GM23338 (cell line): ENCODE measurements at regions not wholly inside any gene's neighbourhood (a gene's known extent, or its start where the extent isn't known, plus 50 kb on each side); places are given as distances from the start of the nearest gene placed in this dataset.

Experiments
- ATAC-seq: fragments of 200-7000 bp; cut with Tn5 transposase; 3 replicates; pipeline ENCODE4 v1.9.1; 2020
- DNase-seq: peaks from one replicate; pipeline ENCODE4 v3.0.0-alpha.2; 2015; ENCODE audit warnings: low spot score
- H2AFZ ChIP-seq: fragments of 200-600 bp; sonication (generic); 2 replicates; pipeline ENCODE4 v1.8.0; 2016; ENCODE audit warnings: antibody characterized with exemption, mild to moderate bottlenecking, moderate library complexity
- H3F3A ChIP-seq: fragments of 200-600 bp; sonication (generic); replicated peaks from 2 replicates; pipeline ENCODE4 v1.8.0; 2017; ENCODE audit warnings: antibody characterized with exemption, mixed run types, low read depth
- H3K27ac ChIP-seq: fragments of 200-600 bp; sonication (generic); 2 replicates; pipeline ENCODE4 v1.6.1; 2016; ENCODE audit warnings: low read depth
- H3K27me3 ChIP-seq: fragments of 200-600 bp; sonication (generic); 2 replicates; pipeline ENCODE4 v1.8.0; 2016; ENCODE audit warnings: mild to moderate bottlenecking, mixed run types, moderate library complexity; ENCODE audit not compliant: insufficient read depth
- H3K36me3 ChIP-seq: fragments of 200-600 bp; sonication (generic); 2 replicates; pipeline ENCODE4 v1.8.0; 2016; ENCODE audit warnings: mild to moderate bottlenecking; ENCODE audit not compliant: insufficient read depth
- H3K4me1 ChIP-seq: fragments of 200-600 bp; sonication (generic); 2 replicates; pipeline ENCODE4 v1.8.0; 2016; ENCODE audit warnings: mild to moderate bottlenecking, moderate library complexity; ENCODE audit not compliant: insufficient read depth
- H3K4me2 ChIP-seq: fragments of 200-600 bp; sonication (generic); 2 replicates; pipeline ENCODE4 v1.7.1; 2017; ENCODE audit warnings: mixed run types
- H3K4me3 ChIP-seq: fragments of 200-600 bp; sonication (generic); 2 replicates; pipeline ENCODE4 v1.6.1; 2016; ENCODE audit warnings: mixed run types
- H3K79me2 ChIP-seq: fragments of 200-600 bp; sonication (generic); replicated peaks from 2 replicates; pipeline ENCODE4 v1.8.0; 2017; ENCODE audit warnings: mild to moderate bottlenecking; ENCODE audit not compliant: insufficient read depth
- H3K9me2 ChIP-seq: fragments of 200-600 bp; sonication (generic); 2 replicates; pipeline ENCODE4 v1.8.0; 2017; ENCODE audit not compliant: insufficient read depth
- H4K20me1 ChIP-seq: fragments of 200-600 bp; sonication (generic); replicated peaks from 2 replicates; pipeline ENCODE4 v1.8.0; 2017; ENCODE audit warnings: mild to moderate bottlenecking; ENCODE audit not compliant: insufficient read depth
- H3K27ac Mint-ChIP-seq: 2 replicates; pipeline ENCODE4 v1.8.0; 2020; ENCODE audit warnings: inconsistent platforms, mild to moderate bottlenecking, moderate library complexity, mixed read lengths
- H3K27me3 Mint-ChIP-seq: 3 replicates; pipeline ENCODE4 v1.8.0; 2022; ENCODE audit warnings: low read depth, mild to moderate bottlenecking, moderate library complexity, mixed read lengths, inconsistent platforms; ENCODE audit not compliant: insufficient read depth, poor library complexity
- H3K36me3 Mint-ChIP-seq: 3 replicates; pipeline ENCODE4 v1.8.0; 2021; ENCODE audit warnings: low read depth, mild to moderate bottlenecking, inconsistent platforms, moderate library complexity, mixed read lengths
- H3K4me1 Mint-ChIP-seq: 3 replicates; pipeline ENCODE4 v1.8.0; 2020; ENCODE audit warnings: mild to moderate bottlenecking, inconsistent platforms, mixed read lengths
- H3K4me3 Mint-ChIP-seq: 3 replicates; pipeline ENCODE4 v1.8.0; 2021; ENCODE audit warnings: moderate library complexity, mild to moderate bottlenecking, inconsistent platforms, mixed read lengths
- H3K9me3 Mint-ChIP-seq: 3 replicates; pipeline ENCODE4 v1.8.0; 2020; ENCODE audit warnings: moderate library complexity, mild to moderate bottlenecking, inconsistent platforms, mixed read lengths
- CREB1 ChIP-seq: fragments of 250-450 bp; sonication (Bioruptor Pico); IDR thresholded peaks from 2 replicates; pipeline ENCODE4 v1.5.0; 2020; ENCODE audit warnings: low read depth, mild to moderate bottlenecking, moderate library complexity
- CTCF ChIP-seq, 2 experiments: fragments of 200-600 bp in 1 of 2; sonication (generic) in 1 of 2; conservative IDR thresholded peaks; 2 replicates each; pipeline versions ENCODE4 v1.5.1 to v1.6.1; 2016 to 2017; ENCODE audit warnings: antibody characterized with exemption in 2 of 2, low read depth in 2 of 2, mild to moderate bottlenecking in 2 of 2, moderate library complexity in 1 of 2
- EZH2 ChIP-seq: fragments of 200-600 bp; sonication (generic); IDR thresholded peaks from one replicate; pipeline ENCODE4 v1.8.0; 2017; ENCODE audit warnings: antibody characterized with exemption, mild to moderate bottlenecking, low read depth; ENCODE audit not compliant: unreplicated experiment
- TF ChIP-seq, protein P1 (sequence below): fragments of 250-450 bp; sonication (Bioruptor Pico); IDR thresholded peaks from 2 replicates; pipeline ENCODE4 v1.5.0; 2020; ENCODE audit warnings: mild to moderate bottlenecking, moderate library complexity

DNA sequence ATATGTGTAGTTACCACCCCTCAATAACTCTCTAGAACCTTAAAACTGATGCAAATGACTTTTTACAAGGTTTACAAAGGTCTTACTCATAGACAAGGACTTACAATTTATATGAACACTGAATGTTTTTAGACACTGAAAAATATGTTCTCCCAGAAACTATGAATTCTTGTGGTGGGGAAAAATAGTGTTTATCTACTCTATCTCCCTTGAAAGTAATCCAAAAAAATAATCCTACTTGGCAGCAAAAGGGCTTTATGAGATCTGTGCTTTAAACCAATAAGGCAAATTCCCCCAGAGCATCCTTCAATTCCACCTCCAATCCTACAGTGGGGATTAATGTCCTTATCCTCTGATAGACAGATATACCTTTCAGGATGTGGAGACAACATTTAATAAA is 1984.1 kb upstream of the RAG2 start:
- Histone ChIP-seq H3K9me2 (no peaks in the 10 kb centered on the region), H3K36me3 (0 out of 2 replicates have a peak, but pooled peaks cover 6% of the 10 kb centered on the region), H2AFZ (no peak overlapping the region), H4K20me1 (no peaks in the 10 kb centered on the region), H3K4me1 (0 out of 2 replicates have a peak, but pooled peaks cover 2% of the 10 kb centered on the region), H3K27ac (no peak overlapping the region), H3F3A (no peaks in the 10 kb centered on the region), H3K4me3 (no peak overlapping the region), H3K4me2 (no peak overlapping the region), H3K27me3 (no peaks in the 10 kb centered on the region), H3K79me2 (no peaks in the 10 kb centered on the region)
- ATAC-seq, result no peak
- H3K4me1 Mint-ChIP-seq, result peaks cover 11% of the 10 kb centered on the region
- TF ChIP-seq CTCF (conservative IDR thresholded peaks at IDR 0.05; ENCODE audit: low read depth in 2 of 2), result no peak
- H3K27me3 Mint-ChIP-seq, result no peaks in the 10 kb centered on the region
- H3K36me3 Mint-ChIP-seq, result peaks cover 20% of the 10 kb centered on the region
- no peak overlapping the region for H3K4me3 Mint-ChIP-seq
- no peak for DNase-seq
- peaks cover 20% of the 10 kb centered on the region for H3K9me3 Mint-ChIP-seq
- no peak overlapping the region; the same call in 1 of the 2 replicates for H3K27ac Mint-ChIP-seq

GRCh38 chr11:38577769-38578168 is 1979.7 kb upstream of the RAG2 start:
- Mint-ChIP-seq H3K27ac (no peak overlapping the region), H3K36me3 (peaks cover 23% of the 10 kb centered on the region), H3K4me1 (peaks cover 3% of the 10 kb centered on the region), H3K9me3 (peaks cover 32% of the 10 kb centered on the region), H3K27me3 (no peaks in the 10 kb centered on the region), H3K4me3 (no peak overlapping the region)
- Histone ChIP-seq H3K27ac (no peak overlapping the region), H3K9me2 (no peaks in the 10 kb centered on the region), H2AFZ (no peak overlapping the region), H3K4me1 (no peaks in the 10 kb centered on the region), H3F3A (no peaks in the 10 kb centered on the region), H3K27me3 (no peaks in the 10 kb centered on the region), H3K79me2 (no peaks in the 10 kb centered on the region), H3K4me2 (no peak overlapping the region), H4K20me1 (no peaks in the 10 kb centered on the region), H3K4me3 (no peak overlapping the region), H3K36me3 (0 out of 2 replicates have a peak, but pooled peaks cover 6% of the 10 kb centered on the region)
- ATAC-seq (no peak), DNase-seq (no peak)
- TF ChIP-seq CREB1 (no peak), EZH2 (no peak)
- TF ChIP-seq, protein P1, sequence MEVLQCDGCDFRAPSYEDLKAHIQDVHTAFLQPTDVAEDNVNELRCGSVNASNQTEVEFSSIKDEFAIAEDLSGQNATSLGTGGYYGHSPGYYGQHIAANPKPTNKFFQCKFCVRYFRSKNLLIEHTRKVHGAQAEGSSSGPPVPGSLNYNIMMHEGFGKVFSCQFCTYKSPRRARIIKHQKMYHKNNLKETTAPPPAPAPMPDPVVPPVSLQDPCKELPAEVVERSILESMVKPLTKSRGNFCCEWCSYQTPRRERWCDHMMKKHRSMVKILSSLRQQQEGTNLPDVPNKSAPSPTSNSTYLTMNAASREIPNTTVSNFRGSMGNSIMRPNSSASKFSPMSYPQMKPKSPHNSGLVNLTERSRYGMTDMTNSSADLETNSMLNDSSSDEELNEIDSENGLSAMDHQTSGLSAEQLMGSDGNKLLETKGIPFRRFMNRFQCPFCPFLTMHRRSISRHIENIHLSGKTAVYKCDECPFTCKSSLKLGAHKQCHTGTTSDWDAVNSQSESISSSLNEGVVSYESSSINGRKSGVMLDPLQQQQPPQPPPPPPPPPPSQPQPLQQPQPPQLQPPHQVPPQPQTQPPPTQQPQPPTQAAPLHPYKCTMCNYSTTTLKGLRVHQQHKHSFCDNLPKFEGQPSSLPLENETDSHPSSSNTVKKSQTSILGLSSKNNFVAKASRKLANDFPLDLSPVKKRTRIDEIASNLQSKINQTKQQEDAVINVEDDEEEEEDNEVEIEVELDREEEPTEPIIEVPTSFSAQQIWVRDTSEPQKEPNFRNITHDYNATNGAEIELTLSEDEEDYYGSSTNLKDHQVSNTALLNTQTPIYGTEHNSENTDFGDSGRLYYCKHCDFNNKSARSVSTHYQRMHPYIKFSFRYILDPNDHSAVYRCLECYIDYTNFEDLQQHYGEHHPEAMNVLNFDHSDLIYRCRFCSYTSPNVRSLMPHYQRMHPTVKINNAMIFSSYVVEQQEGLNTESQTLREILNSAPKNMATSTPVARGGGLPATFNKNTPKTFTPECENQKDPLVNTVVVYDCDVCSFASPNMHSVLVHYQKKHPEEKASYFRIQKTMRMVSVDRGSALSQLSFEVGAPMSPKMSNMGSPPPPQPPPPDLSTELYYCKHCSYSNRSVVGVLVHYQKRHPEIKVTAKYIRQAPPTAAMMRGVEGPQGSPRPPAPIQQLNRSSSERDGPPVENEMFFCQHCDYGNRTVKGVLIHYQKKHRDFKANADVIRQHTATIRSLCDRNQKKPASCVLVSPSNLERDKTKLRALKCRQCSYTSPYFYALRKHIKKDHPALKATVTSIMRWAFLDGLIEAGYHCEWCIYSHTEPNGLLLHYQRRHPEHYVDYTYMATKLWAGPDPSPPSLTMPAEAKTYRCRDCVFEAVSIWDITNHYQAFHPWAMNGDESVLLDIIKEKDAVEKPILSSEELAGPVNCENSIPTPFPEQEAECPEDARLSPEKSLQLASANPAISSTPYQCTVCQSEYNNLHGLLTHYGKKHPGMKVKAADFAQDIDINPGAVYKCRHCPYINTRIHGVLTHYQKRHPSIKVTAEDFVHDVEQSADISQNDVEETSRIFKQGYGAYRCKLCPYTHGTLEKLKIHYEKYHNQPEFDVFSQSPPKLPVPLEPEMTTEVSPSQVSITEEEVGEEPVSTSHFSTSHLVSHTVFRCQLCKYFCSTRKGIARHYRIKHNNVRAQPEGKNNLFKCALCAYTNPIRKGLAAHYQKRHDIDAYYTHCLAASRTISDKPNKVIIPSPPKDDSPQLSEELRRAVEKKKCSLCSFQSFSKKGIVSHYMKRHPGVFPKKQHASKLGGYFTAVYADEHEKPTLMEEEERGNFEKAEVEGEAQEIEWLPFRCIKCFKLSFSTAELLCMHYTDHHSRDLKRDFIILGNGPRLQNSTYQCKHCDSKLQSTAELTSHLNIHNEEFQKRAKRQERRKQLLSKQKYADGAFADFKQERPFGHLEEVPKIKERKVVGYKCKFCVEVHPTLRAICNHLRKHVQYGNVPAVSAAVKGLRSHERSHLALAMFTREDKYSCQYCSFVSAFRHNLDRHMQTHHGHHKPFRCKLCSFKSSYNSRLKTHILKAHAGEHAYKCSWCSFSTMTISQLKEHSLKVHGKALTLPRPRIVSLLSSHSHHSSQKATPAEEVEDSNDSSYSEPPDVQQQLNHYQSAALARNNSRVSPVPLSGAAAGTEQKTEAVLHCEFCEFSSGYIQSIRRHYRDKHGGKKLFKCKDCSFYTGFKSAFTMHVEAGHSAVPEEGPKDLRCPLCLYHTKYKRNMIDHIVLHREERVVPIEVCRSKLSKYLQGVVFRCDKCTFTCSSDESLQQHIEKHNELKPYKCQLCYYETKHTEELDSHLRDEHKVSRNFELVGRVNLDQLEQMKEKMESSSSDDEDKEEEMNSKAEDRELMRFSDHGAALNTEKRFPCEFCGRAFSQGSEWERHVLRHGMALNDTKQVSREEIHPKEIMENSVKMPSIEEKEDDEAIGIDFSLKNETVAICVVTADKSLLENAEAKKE (CRISPR knock-in tag), result no peak
